OCI-LY3 (cell line): ENCODE measurements at regions not wholly inside any gene's neighbourhood (a gene's known extent, or its start where the extent isn't known, plus 50 kb on each side); places are given as distances from the start of the nearest gene placed in this dataset.
"Not testable (repeated sequence)": the region's sequence is repeated elsewhere in the genome, so short reads cannot be mapped to it uniquely, and the experiment has no call there.

Experiments
- CTCF ChIP-seq: fragments of 200-600, 300-600 bp; sonication (generic); IDR thresholded peaks from 2 replicates; pipeline ENCODE4 v1.5.1; 2014; ENCODE audit warnings: antibody characterized with exemption, low read length, low read depth
- EZH2phosphoT487 ChIP-seq: fragments of 200-600 bp; shearing (Covaris generic); IDR thresholded peaks from 2 replicates; pipeline ENCODE4 v1.6.1; 2018; ENCODE audit warnings: antibody characterized with exemption, mixed run types, low read depth

- not testable (repeated sequence) for TF ChIP-seq CTCF, EZH2phosphoT487
Measured at GRCh38 chr13:82457548-82457947, 1424.7 kb downstream of the SLITRK1 start.
